Activated CD4-positive, alpha-beta memory T cell treated with anti-CD3 and anti-CD28 coated beads for 36 hours (primary cell): ENCODE measurements at regions not wholly inside any gene's neighbourhood (a gene's known extent, or its start where the extent isn't known, plus 50 kb on each side); places are given as distances from the start of the nearest gene placed in this dataset.
"Not testable (repeated sequence)": the region's sequence is repeated elsewhere in the genome, so short reads cannot be mapped to it uniquely, and the experiment has no call there.

Experiments
- CTCF ChIA-PET: fragments of 350-600 bp; sonication (Branson Sonifier 250); formaldehyde crosslinking; loops from one replicate; lab custom pipeline; 2021; ENCODE audit warnings: antibody characterized with exemption, inconsistent platforms; lab: Charles Lee
- POLR2A ChIA-PET: fragments of 350-600 bp; sonication (Branson Sonifier 250); formaldehyde crosslinking; loops from one replicate; lab custom pipeline; 2021; ENCODE audit warnings: antibody characterized with exemption; lab: Charles Lee
- DNase-seq: peaks from one replicate; pipeline ENCODE4 v3.0.0-alpha.2; 2020
- H3K27ac Mint-ChIP-seq: one replicate; pipeline ENCODE4 v1.8.0; 2021; ENCODE audit warnings: mixed read lengths
- H3K27me3 Mint-ChIP-seq: one replicate; pipeline ENCODE4 v1.8.0; 2021; ENCODE audit warnings: mixed read lengths
- H3K36me3 Mint-ChIP-seq: one replicate; pipeline ENCODE4 v1.8.0; 2021; ENCODE audit warnings: mixed read lengths
- H3K4me1 Mint-ChIP-seq: one replicate; pipeline ENCODE4 v1.8.0; 2021; ENCODE audit warnings: low read depth, mixed read lengths
- H3K4me3 Mint-ChIP-seq: one replicate; pipeline ENCODE4 v1.8.0; 2021; ENCODE audit warnings: mild to moderate bottlenecking, mixed read lengths
- H3K9me3 Mint-ChIP-seq: one replicate; pipeline ENCODE4 v1.8.0; 2021; ENCODE audit warnings: mixed read lengths
- intact Hi-C: fragments of 100-400 bp; cut with micrococcal nuclease; formaldehyde crosslinking; loops from one replicate; pipeline ENCODE4 v1.15.1; 2023

DNA sequence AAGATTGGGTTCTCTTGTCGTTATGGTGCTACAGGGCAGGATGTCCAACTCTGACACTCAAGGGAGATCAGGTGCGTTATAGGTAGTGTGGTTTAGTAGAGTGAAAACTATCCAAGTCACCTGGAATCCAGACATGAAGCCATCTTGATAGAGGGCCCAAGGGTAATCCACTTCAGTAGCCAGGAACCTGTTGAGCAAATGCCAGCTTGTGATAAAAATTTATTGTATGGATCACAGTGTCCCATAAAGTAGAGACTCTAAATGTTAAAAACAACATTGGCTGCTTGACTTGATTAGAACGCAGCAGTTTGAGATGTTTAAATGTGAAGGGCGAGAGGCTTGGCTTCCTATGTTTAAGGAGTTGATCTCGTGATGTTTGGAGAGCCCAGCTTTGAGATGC, 105.7 kb upstream of the GMDS start:
- ChIA-PET CTCF (interaction anchor here (1.8 to 4.2 kb wide), 2 partner anchors 283 to 755 kb away, joined by 7 to 39 read pairs; no protein-coding TSS in a partner anchor), POLR2A (no interaction called here)
- intact Hi-C loops, result loop anchor here (5.0 kb wide), 1 partner anchor 239 kb away; no protein-coding TSS in a partner anchor
- H3K27ac Mint-ChIP-seq, result no peak overlapping the region
- H3K9me3 Mint-ChIP-seq, result no peaks in the 10 kb centered on the region
- no peaks in the 10 kb centered on the region for H3K4me1 Mint-ChIP-seq
- no peaks in the 10 kb centered on the region for H3K27me3 Mint-ChIP-seq
- H3K4me3 Mint-ChIP-seq, result no peak overlapping the region
- DNase-seq, result no peak
- H3K36me3 Mint-ChIP-seq, result no peaks in the 10 kb centered on the region

GRCh38 chr6:2346078-2346477, 100.7 kb upstream of the GMDS start:
- CTCF ChIA-PET, result no interaction called here
- intact Hi-C loops, result no loop called here
- peaks cover 5% of the 10 kb centered on the region for H3K36me3 Mint-ChIP-seq
- no peaks in the 10 kb centered on the region for H3K4me1 Mint-ChIP-seq
- POLR2A ChIA-PET, result no interaction called here
- DNase-seq, result no peak
- H3K9me3 Mint-ChIP-seq, result peaks cover 20% of the 10 kb centered on the region
- H3K4me3 Mint-ChIP-seq, result no peak overlapping the region
- no peak overlapping the region for H3K27ac Mint-ChIP-seq
- no peaks in the 10 kb centered on the region for H3K27me3 Mint-ChIP-seq

- intact Hi-C loops, result no loop called here
- Mint-ChIP-seq H3K27ac (no peak overlapping the region), H3K36me3 (peaks cover 5% of the 10 kb centered on the region), H3K9me3 (peaks cover 35% of the 10 kb centered on the region), H3K27me3 (no peaks in the 10 kb centered on the region), H3K4me3 (no peak overlapping the region), H3K4me1 (no peaks in the 10 kb centered on the region)
- DNase-seq, result no peak
- CTCF ChIA-PET, result no interaction called here
- POLR2A ChIA-PET, result no interaction called here
Measured at GRCh38 chr6:2344319-2344905, 99.0 kb upstream of the GMDS start.

DNA sequence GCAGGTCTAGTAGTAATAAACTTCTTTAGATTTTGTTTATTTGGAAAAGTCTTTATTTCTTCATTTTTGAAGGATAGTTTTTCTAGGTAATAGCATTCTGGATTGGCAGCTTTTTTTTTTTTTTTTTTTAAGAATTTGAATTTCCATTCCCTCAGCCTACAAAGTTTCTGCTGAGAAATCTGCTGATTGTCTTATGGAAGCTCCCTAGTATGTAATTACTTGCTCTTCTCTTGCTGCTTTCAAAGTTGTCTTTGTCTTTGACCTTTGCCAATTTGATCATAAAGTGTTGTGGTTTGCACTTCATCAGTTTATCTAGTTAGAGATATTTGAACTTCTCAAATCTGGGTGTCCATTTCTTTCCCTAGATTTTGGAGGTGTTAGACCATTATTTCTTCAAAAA, 82.2 kb upstream of the GMDS start:
- CTCF ChIA-PET, result no interaction called here
- Mint-ChIP-seq H3K9me3 (peaks cover 62% of the 10 kb centered on the region), H3K36me3 (peaks cover 51% of the 10 kb centered on the region)

DNA sequence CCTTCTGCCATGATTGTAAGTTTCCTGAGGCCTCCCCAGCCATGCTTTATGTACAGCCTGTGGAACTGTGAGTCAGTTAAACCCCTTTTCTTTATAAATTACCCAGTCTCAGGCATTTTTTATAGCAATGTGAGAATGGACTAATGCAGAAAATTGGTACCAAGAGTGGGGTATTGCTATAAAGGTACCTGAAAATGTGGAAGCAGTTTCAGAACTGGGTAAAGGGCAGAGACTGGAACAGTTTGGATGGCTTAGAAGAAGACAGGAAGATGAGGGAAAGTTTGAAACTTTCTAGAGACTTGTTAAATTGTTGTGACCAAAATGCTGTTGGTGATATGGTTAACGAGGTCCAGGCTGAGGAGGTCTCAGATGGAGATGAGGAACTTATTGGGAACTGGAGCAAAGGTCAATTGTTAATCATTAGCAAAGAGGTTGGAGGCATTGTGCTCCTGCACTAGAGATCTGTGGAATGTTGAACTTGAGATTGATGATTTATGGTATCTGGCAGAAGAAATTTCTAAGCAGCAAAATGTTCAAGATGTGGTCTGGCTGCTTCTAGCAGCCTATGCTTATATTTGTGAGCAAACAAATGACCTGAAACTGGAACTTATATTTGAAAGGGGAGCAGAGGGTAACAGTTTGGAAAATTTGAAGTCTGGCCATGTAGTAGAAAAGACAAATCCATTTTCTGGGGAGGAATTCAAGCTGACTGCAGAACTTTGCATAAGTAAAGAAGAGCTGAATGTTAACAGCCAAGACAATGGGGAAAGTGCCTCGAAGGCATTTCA, 79.0 kb upstream of the GMDS start:
- peaks cover 51% of the 10 kb centered on the region for H3K36me3 Mint-ChIP-seq
- POLR2A ChIA-PET, result no interaction called here
- intact Hi-C loops, result no loop called here

More for the DNA sequence above, 82.2 kb upstream of the GMDS start:
- intact Hi-C loops, result no loop called here
- DNase-seq, result no peak
- POLR2A ChIA-PET, result no interaction called here
- H3K4me3 Mint-ChIP-seq, result no peak overlapping the region
- H3K4me1 Mint-ChIP-seq, result no peaks in the 10 kb centered on the region
- no peaks in the 10 kb centered on the region for H3K27me3 Mint-ChIP-seq
- H3K27ac Mint-ChIP-seq, result no peak overlapping the region

GRCh38 chr6:2317498-2317897, 72.1 kb upstream of the GMDS start:
- H3K27me3 Mint-ChIP-seq, H3K27ac Mint-ChIP-seq, H3K4me3 Mint-ChIP-seq, CTCF ChIA-PET, H3K4me1 Mint-ChIP-seq, POLR2A ChIA-PET, DNase-seq, intact Hi-C loops: not testable (repeated sequence)
- Mint-ChIP-seq H3K36me3 (peaks cover 21% of the 10 kb centered on the region), H3K9me3 (peaks cover 34% of the 10 kb centered on the region)

More for the DNA sequence above, 79.0 kb upstream of the GMDS start:
- Mint-ChIP-seq H3K4me1 (no peaks in the 10 kb centered on the region), H3K27me3 (no peaks in the 10 kb centered on the region), H3K27ac (no peak overlapping the region), H3K9me3 (peaks cover 81% of the 10 kb centered on the region), H3K4me3 (no peak overlapping the region)
- DNase-seq, result no peak
- CTCF ChIA-PET, result no interaction called here

DNA sequence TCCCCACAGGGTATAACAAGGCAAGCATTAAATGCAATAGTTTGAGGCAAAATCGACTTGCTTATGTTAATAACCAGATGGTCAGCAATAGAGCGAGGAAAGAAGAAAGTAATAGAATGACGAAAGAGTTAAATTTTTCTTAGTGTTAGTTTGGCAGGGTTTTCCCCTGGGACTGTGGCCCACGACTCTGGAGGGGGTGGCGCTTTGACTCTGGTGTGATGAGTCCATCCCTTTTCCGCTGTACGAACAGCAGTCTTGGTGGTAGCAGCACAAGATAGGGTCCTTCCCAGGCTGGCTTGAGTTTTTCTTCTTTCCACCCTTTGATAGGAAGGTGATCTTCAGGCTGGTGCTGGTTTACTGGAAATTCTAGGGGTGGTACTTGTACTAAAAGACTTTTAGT, 69.2 kb upstream of the GMDS start:
- Mint-ChIP-seq H3K9me3 (peaks cover 10% of the 10 kb centered on the region), H3K36me3 (peaks cover 11% of the 10 kb centered on the region), H3K27me3 (no peaks in the 10 kb centered on the region), H3K4me1 (no peaks in the 10 kb centered on the region), H3K4me3 (no peak overlapping the region), H3K27ac (no peak overlapping the region)
- CTCF ChIA-PET, result no interaction called here
- POLR2A ChIA-PET, result no interaction called here
- intact Hi-C loops, result no loop called here
- DNase-seq, result no peak

GRCh38 chr6:2310042-2310441, 64.6 kb upstream of the GMDS start:
- H3K4me1 Mint-ChIP-seq, result no peaks in the 10 kb centered on the region
- H3K4me3 Mint-ChIP-seq, result no peak overlapping the region
- POLR2A ChIA-PET, result no interaction called here
- CTCF ChIA-PET, result no interaction called here
- peaks cover 4% of the 10 kb centered on the region for H3K36me3 Mint-ChIP-seq
- no peak overlapping the region for H3K27ac Mint-ChIP-seq
- peaks cover 11% of the 10 kb centered on the region for H3K9me3 Mint-ChIP-seq
- H3K27me3 Mint-ChIP-seq, result no peaks in the 10 kb centered on the region
- no peak for DNase-seq
- intact Hi-C loops, result no loop called here

DNA sequence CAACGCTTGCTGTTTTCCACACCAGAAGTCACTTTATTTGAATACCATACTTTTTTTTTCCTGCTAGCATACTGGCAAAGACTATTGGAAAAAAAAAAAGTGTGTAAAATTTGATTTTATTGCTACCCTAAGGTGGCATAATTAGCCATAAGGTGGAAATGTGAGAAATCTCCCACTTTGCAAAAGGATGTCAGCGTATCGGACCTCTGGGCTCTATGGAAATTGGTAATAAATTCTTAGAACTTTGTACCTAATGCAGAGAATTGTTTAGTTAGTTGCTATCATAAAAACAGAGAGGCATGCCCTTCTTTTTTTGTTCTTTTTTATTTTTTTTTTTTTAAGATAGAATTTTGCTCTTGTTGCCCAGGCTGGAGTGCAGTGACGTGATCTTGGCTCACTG, 63.7 kb upstream of the GMDS start:
- ChIA-PET CTCF (no interaction called here), POLR2A (no interaction called here)
- intact Hi-C loops, result no loop called here
- Mint-ChIP-seq H3K4me3 (no peak overlapping the region), H3K9me3 (peaks cover 15% of the 10 kb centered on the region), H3K27me3 (no peaks in the 10 kb centered on the region), H3K36me3 (peaks cover 4% of the 10 kb centered on the region), H3K4me1 (no peaks in the 10 kb centered on the region), H3K27ac (no peak overlapping the region)
- no peak for DNase-seq

GRCh38 chr6:2307799-2308198, 62.4 kb upstream of the GMDS start:
- H3K36me3 Mint-ChIP-seq, result peaks cover under 1% of the 10 kb centered on the region
- CTCF ChIA-PET, result no interaction called here
- no peak overlapping the region for H3K27ac Mint-ChIP-seq
- no peaks in the 10 kb centered on the region for H3K27me3 Mint-ChIP-seq
- POLR2A ChIA-PET, result no interaction called here
- H3K9me3 Mint-ChIP-seq, result peaks cover 28% of the 10 kb centered on the region
- no peak for DNase-seq
- no peak overlapping the region for H3K4me3 Mint-ChIP-seq
- intact Hi-C loops, result no loop called here
- H3K4me1 Mint-ChIP-seq, result no peaks in the 10 kb centered on the region

GRCh38 chr6:2305951-2306350, 60.5 kb upstream of the GMDS start:
- peaks cover 42% of the 10 kb centered on the region for H3K9me3 Mint-ChIP-seq
- peaks cover 2% of the 10 kb centered on the region for H3K36me3 Mint-ChIP-seq
- H3K27me3 Mint-ChIP-seq, result no peaks in the 10 kb centered on the region
- POLR2A ChIA-PET, result no interaction called here
- no peak for DNase-seq
- intact Hi-C loops, result no loop called here
- H3K4me1 Mint-ChIP-seq, result no peaks in the 10 kb centered on the region
- no peak overlapping the region for H3K4me3 Mint-ChIP-seq
- no peak overlapping the region for H3K27ac Mint-ChIP-seq
- CTCF ChIA-PET, result no interaction called here

- peaks cover 17% of the 10 kb centered on the region for H3K36me3 Mint-ChIP-seq
- H3K27ac Mint-ChIP-seq, H3K27me3 Mint-ChIP-seq, H3K4me1 Mint-ChIP-seq, CTCF ChIA-PET, H3K4me3 Mint-ChIP-seq, DNase-seq, POLR2A ChIA-PET, intact Hi-C loops: not testable (repeated sequence)
- peaks cover 68% of the 10 kb centered on the region for H3K9me3 Mint-ChIP-seq
Measured at GRCh38 chr6:2302482-2302881, 57.1 kb upstream of the GMDS start.

GRCh38 chr6:2296781-2297180, 51.4 kb upstream of the GMDS start:
- H3K4me3 Mint-ChIP-seq, result no peak overlapping the region
- ChIA-PET CTCF (no interaction called here), POLR2A (no interaction called here)
- no peaks in the 10 kb centered on the region for H3K27me3 Mint-ChIP-seq
- no peaks in the 10 kb centered on the region for H3K4me1 Mint-ChIP-seq
- H3K27ac Mint-ChIP-seq, result no peak overlapping the region
- intact Hi-C loops, result no loop called here
- peaks cover 27% of the 10 kb centered on the region for H3K36me3 Mint-ChIP-seq
- no peak for DNase-seq
- peaks cover 77% of the 10 kb centered on the region for H3K9me3 Mint-ChIP-seq
